Astrocyte (in vitro differentiated cells and primary cell): ENCODE measurements at regions not wholly inside any gene's neighbourhood (a gene's known extent, or its start where the extent isn't known, plus 50 kb on each side); places are given as distances from the start of the nearest gene placed in this dataset.

Experiments
- CTCF ChIP-seq: IDR thresholded peaks from 2 replicates; pipeline ENCODE4 v1.5.1; 2011; ENCODE audit warnings: low read depth, mild to moderate bottlenecking, inconsistent platforms, low read length, moderate library complexity; ENCODE audit not compliant: insufficient read depth
- EZH2 ChIP-seq: IDR thresholded peaks from 2 replicates; pipeline ENCODE4 v1.6.1; 2012; ENCODE audit warnings: mild to moderate bottlenecking, low read length, inconsistent platforms; ENCODE audit not compliant: insufficient read depth

DNA sequence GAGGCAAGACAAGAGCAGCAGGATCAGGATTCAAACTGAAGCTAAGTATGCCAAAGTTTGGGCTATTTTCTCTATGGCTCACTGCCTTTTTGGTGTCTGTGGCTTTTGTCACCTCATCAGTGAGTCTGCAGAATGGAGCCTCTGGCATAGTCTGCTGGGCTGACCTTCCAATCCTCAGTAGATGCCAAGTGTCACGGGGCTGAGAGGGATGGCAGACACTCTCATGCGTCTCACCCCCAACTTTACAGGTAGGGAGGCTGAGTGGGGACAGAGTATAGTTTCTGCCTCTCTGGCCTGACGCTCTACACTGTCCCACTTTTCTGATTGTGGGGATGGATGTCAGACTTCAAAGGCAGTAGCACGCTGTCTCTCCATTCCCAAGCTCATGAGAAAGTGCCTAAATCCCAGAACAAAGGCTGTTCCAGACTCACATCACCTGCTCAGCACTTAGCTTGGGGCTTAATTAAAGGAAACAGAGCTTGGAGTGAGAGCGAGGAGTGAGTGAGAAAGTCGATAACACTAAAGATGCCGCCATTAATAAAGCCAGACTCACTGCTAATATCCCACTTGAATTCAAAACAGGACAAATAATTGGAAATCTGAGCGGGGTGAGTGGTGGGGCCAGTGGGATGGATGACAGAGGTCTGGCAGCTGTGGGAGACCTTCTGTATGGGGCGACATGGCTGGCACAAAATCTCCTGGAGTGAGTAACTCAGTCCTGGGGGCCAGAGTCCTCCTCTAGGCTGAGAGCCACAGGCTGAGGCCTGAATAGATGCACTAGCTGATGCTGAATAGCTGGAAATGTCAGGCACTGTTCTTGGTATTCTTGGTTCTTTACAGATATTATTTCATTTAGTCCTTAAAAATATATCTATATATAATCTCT, 78.4 kb upstream of the MRPS22 start:
- TF ChIP-seq CTCF (no peak), EZH2 (no peak)
